ENCODE measurements at regions not wholly inside any gene's neighbourhood (a gene's known extent, or its start where the extent isn't known, plus 50 kb on each side); places are given as distances from the start of the nearest gene placed in this dataset.

DNA sequence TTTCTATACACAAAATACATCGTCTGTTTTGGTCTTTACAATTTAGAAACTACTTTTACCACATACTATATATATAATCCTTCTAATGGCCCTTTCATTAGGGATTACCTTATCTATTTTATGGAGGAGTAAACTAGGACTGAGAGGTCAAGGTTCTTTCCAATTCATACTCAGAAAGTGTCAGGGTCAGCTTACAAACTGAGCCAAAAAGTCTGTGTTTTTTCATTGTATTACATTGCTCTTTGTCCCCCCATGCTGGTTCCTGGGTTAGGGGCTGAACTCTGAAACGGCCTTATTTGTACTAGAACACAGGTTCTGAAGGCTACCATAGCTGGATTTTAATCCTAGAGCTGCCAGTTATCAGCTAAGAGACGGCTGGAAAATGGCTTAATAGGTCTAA is 368.1 kb downstream of the GRIN2B start:
- TF ChIP-seq, protein P1, sequence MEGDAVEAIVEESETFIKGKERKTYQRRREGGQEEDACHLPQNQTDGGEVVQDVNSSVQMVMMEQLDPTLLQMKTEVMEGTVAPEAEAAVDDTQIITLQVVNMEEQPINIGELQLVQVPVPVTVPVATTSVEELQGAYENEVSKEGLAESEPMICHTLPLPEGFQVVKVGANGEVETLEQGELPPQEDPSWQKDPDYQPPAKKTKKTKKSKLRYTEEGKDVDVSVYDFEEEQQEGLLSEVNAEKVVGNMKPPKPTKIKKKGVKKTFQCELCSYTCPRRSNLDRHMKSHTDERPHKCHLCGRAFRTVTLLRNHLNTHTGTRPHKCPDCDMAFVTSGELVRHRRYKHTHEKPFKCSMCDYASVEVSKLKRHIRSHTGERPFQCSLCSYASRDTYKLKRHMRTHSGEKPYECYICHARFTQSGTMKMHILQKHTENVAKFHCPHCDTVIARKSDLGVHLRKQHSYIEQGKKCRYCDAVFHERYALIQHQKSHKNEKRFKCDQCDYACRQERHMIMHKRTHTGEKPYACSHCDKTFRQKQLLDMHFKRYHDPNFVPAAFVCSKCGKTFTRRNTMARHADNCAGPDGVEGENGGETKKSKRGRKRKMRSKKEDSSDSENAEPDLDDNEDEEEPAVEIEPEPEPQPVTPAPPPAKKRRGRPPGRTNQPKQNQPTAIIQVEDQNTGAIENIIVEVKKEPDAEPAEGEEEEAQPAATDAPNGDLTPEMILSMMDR (IDR thresholded peaks at IDR 0.05; ENCODE audit: low read length), result no peak
- TF ChIP-seq EZH2 (IDR thresholded peaks at IDR 0.05; ENCODE audit: borderline replicate concordance, low read length), result no peak

Measured in OCI-LY1 (cell line).